HG03139 (cell line): ENCODE measurements at regions not wholly inside any gene's neighbourhood (a gene's known extent, or its start where the extent isn't known, plus 50 kb on each side); places are given as distances from the start of the nearest gene placed in this dataset.

Experiments used
- ATAC-seq: cut with Tn5 transposase; IDR thresholded peaks from one replicate; pipeline ENCODE4 v1.9.1; 2021; ENCODE audit not compliant: unreplicated experiment

DNA sequence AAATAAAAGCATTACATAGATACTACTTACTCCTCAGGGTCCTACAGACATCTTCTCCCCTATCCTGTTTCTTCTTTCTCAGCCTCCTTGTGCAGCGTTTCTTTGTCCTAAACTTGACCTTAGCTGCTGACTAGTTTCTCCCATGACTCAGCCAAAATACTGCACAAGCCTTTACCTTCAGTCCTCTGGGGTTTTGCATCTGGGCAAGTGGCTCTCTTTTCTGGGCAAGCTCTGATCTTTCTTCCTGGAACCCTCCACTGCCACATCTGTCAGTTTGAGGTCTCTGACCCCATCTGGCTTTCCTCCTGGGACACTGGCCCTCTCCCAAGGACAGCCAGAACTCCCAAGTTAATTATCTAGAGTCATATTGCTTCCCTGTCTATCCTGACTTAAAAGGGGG lies 838.4 kb downstream of the DHX35 start:
- ATAC-seq, result peak; percentile 64

DNA sequence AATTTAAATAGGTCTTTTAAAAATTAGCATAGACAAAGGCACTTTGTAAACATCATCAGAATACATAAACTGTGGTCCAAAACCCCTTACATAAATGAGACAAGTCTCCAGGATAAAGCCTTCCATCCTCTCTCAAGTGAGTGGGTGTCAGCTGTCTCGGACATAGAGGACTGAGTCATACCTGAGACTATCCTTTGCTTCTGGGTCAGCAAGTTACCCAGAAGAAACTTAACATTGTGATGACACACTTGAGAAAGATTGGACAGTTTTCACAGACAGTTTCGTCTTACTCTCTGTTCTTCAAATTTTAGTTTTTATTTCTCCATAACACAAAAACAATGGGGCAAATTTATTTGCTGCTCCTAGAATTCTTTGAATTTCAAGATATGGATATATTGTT lies 838.0 kb downstream of the DHX35 start:
- peak; percentile 65 for ATAC-seq

- ATAC-seq, result no peak
Measured at GRCh38 chr20:39799366-39799965, 837.3 kb downstream of the DHX35 start.

- no peak for ATAC-seq
Measured at GRCh38 chr20:39795401-39796272, 833.5 kb downstream of the DHX35 start.

- no peak for ATAC-seq
Measured at GRCh38 chr20:39792334-39792733, 830.2 kb downstream of the DHX35 start.

- ATAC-seq, result no peak
Measured at GRCh38 chr20:39789411-39789810, 827.3 kb downstream of the DHX35 start.

DNA sequence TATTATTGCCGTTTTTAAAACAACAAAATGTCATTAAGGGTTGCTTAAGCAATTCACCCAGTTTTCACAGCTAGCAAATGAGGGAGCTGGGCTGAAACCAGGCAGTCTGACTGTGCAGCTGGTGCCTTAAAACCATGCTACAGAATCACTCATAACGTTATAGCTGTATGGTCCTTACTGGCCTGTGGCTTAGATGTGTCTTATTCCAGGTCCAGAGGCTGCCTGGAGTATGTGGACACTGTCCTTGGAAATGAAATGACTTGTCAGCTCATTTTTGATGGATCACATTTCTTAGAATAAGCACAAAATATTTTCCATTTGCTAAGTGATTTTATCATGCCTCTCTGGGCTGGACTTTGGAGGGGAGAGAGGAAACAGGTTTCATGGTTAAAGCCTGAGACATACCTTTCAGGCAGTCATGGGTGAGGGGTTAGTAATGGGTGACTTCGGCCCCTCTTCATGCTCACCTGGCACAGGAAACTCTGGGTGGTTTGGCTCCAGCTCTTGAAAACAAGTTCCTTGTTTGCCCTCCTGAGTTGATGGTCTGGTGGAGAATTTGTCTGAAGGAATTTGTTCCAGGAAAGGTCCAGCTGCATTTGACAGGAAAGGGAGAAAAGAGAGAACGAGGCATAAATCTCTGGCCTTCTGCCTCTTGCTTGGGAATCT lies 823.2 kb downstream of the DHX35 start:
- no peak for ATAC-seq

DNA sequence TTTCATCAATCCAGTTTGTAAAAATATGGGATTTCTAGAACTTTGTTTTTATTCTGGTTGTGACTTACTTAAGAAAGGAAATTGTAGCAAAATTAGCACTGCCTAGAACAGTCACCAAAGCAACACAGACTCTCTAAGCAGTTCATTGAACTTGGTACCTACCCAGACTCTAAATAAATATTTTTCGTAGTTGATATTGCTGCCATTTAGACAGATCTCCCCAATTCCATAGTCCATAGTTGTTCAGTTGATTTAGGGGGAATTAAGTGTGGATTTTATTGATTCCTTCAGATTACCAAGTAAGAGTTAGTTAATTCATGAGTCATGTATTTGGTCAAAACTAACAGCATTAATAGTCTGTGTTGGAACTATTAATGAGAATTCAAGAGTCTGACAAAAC lies 822.5 kb downstream of the DHX35 start:
- no peak for ATAC-seq

- no peak for ATAC-seq
Measured at GRCh38 chr20:39778847-39779604, 816.9 kb downstream of the DHX35 start.

DNA sequence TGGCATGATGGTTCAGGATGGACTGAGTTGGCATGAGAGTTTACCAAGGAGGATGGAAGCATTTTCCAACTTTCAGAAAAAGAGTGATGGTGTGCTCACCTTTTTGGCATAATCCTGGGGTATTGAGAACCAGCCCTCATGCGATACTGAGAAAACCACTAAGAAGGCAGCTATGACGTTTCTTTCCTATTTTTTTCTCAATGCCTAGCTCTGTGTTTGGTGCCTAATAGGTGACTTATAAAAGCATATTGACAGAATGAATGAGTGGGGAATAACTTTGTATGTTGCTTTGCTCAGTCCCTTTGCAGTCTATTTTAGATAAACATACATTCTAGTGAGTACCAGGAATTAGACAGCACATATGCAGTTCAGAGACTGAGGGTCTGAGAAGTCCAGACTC lies 816.3 kb downstream of the DHX35 start:
- no peak for ATAC-seq

DNA sequence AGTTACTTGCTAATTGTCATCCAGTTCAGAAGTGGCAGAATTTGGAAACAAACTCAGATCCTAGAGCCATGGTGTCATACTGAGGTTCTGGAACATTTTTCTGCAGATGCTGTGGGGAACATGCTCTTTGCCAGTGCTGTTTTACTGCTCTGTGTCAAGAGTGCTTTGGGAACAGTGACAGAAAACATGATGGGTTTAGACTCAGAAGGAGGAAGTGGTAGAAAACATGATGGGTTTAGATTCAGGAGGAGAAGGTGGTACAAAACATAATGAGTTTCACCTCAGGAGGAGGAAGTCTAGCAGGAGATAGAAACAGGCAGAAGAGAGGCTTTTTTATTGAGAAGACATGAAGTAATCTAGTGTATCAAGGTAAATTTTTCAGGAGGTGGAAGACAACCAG lies 815.5 kb downstream of the DHX35 start:
- no peak for ATAC-seq

- no peak for ATAC-seq
Measured at GRCh38 chr20:39775110-39775509, 813.0 kb downstream of the DHX35 start.

DNA sequence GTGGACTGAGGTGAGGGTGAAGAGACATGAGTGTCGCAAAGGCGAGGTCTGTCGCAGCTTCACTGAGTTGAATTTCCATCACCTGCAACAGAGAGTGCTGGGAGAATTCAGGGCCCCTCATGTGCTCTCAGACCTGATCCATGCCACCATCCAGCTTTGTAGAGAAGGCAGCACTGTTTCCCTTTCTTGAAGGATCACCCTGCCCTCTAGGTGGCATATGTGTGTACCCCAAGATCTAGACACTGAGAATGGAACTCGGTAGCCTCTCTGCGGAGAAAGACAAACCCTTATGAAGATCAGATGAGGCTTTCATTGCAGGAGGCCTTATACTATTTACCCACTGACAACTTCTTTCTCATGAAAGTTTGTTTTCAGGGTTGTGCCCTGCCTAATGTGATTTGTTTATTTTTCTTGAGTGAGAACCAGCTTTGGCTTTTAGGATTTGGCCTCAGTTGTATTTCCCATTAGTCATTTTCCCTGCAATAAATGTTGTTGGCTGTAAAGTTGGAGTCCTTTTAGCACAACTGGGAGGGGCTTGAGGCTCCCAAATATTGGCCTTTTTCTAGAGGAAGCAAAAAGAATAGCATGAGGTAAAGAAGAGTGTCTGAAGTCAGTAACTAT lies 811.3 kb downstream of the DHX35 start:
- ATAC-seq, result no peak

GRCh38 chr20:39767352-39767751 lies 805.2 kb downstream of the DHX35 start:
- no peak for ATAC-seq

- no peak for ATAC-seq
Measured at GRCh38 chr20:39766333-39766732, 804.2 kb downstream of the DHX35 start.

- ATAC-seq, result no peak
Measured at GRCh38 chr20:39762716-39763115, 800.6 kb downstream of the DHX35 start.

- no peak for ATAC-seq
Measured at GRCh38 chr20:39758876-39759275, 796.7 kb downstream of the DHX35 start.

- ATAC-seq, result no peak
Measured at GRCh38 chr20:39756828-39757227, 794.7 kb downstream of the DHX35 start.

- no peak for ATAC-seq
Measured at GRCh38 chr20:39756369-39756768, 794.2 kb downstream of the DHX35 start.

GRCh38 chr20:39752262-39752876 lies 790.2 kb downstream of the DHX35 start:
- ATAC-seq, result no peak
